H1 (cell line): ENCODE measurements at regions not wholly inside any gene's neighbourhood (a gene's known extent, or its start where the extent isn't known, plus 50 kb on each side); places are given as distances from the start of the nearest gene placed in this dataset.
"Not testable (repeated sequence)": the region's sequence is repeated elsewhere in the genome, so short reads cannot be mapped to it uniquely, and the experiment has no call there.

Experiments
- CTCF ChIA-PET: fragments of 300-600 bp; sonication (Branson Sonifier 250); formaldehyde crosslinking; loops from one replicate; lab custom pipeline; 2021; ENCODE audit not compliant: partially characterized antibody; lab: Charles Lee
- POLR2A ChIA-PET: fragments of 300-600 bp; sonication (Branson Sonifier 250); formaldehyde crosslinking; loops from one replicate; lab custom pipeline; 2021; ENCODE audit warnings: inconsistent platforms; ENCODE audit not compliant: partially characterized antibody; lab: Charles Lee
- DNase-seq, 2 experiments: peaks; one replicate each; pipeline versions ENCODE4 v3.0.0 to v3.0.0-alpha.2; 2010 to 2022; ENCODE audit warnings: low spot score in 2 of 2, low read depth in 1 of 2, mixed read lengths in 1 of 2
- FAIRE-seq: peaks from 2 replicates; lab custom pipeline; 2011; peaks lifted over from hg19 to GRCh38; lab: Jason Lieb, UNC
- H2AFZ ChIP-seq: 2 replicates; pipeline ENCODE4 v1.8.1; 2012; ENCODE audit warnings: low read length, inconsistent platforms
- H2AK5ac ChIP-seq: 2 replicates; pipeline ENCODE4 v1.6.1; 2013; ENCODE audit warnings: low read depth, low read length
- H2BK120ac ChIP-seq: replicated peaks from 2 replicates; pipeline ENCODE3; 2013; ENCODE audit warnings: low read depth, low read length, inconsistent platforms
- H2BK12ac ChIP-seq: 2 replicates; pipeline ENCODE4 v1.6.1; 2013; ENCODE audit warnings: low read depth, low read length
- H2BK15ac ChIP-seq: 2 replicates; pipeline ENCODE4 v1.6.1; 2013; ENCODE audit warnings: low read length
- H2BK20ac ChIP-seq: 2 replicates; pipeline ENCODE4 v1.6.1; 2013; ENCODE audit warnings: low read length
- H2BK5ac ChIP-seq: 2 replicates; pipeline ENCODE4 v1.6.1; 2013; ENCODE audit warnings: low read depth, low read length
- H3K14ac ChIP-seq: 2 replicates; pipeline ENCODE4 v1.6.1; 2013; ENCODE audit warnings: inconsistent platforms; ENCODE audit not compliant: insufficient read length
- H3K18ac ChIP-seq: 2 replicates; pipeline ENCODE4 v1.6.1; 2013; ENCODE audit warnings: low read length; ENCODE audit errors: extremely low read depth
- H3K23ac ChIP-seq: 2 replicates; pipeline ENCODE4 v1.6.1; 2013; ENCODE audit warnings: inconsistent platforms; ENCODE audit not compliant: insufficient read length
- H3K23me2 ChIP-seq: 2 replicates; pipeline ENCODE4 v1.6.1; 2013; ENCODE audit warnings: low read depth, low read length
- H3K27ac ChIP-seq: 2 replicates; pipeline ENCODE4 v1.6.1; 2011; ENCODE audit warnings: low read depth, low read length, inconsistent platforms
- H3K27me3 ChIP-seq, 4 experiments: replicated peaks in 1 of 4; 1 replicate in 1 of 4; 2 replicates in 3 of 4; pipeline versions ENCODE4 v1.6.1 to v1.8.1; 2011 to 2013; ENCODE audit warnings: low read length in 3 of 4, mild to moderate bottlenecking in 3 of 4, inconsistent platforms in 2 of 4, mixed read lengths in 2 of 4, moderate library complexity in 1 of 4; ENCODE audit not compliant: control insufficient read depth in 3 of 4, insufficient read depth in 3 of 4; ENCODE audit errors: extremely low read depth in 1 of 4
- H3K36me3 ChIP-seq, 4 experiments: 2 replicates each; pipeline versions ENCODE4 v1.6.1 to v1.8.1; 2011 to 2013; ENCODE audit warnings: mild to moderate bottlenecking in 4 of 4, low read length in 3 of 4, moderate library complexity in 2 of 4, control low read depth in 1 of 4, inconsistent platforms in 1 of 4; ENCODE audit not compliant: insufficient read depth in 4 of 4, control insufficient read depth in 2 of 4
- H3K4ac ChIP-seq: replicated peaks from 2 replicates; pipeline ENCODE3; 2013; ENCODE audit warnings: low read length, low read depth, mixed read lengths, inconsistent platforms; ENCODE audit not compliant: insufficient read length
- H3K4me1 ChIP-seq, 4 experiments: replicated peaks in 1 of 4; 1 replicate in 1 of 4; 2 replicates in 3 of 4; pipeline versions ENCODE4 v1.6.1 to v1.8.1; 2011 to 2013; ENCODE audit warnings: low read length in 3 of 4, inconsistent platforms in 2 of 4, mixed read lengths in 1 of 4; ENCODE audit not compliant: insufficient read depth in 4 of 4, control insufficient read depth in 3 of 4
- H3K4me2 ChIP-seq, 2 experiments: 2 replicates each; pipeline versions ENCODE4 v1.6.1 to v1.8.1; 2011 to 2013; ENCODE audit warnings: low read depth in 2 of 2, low read length in 2 of 2, control low read depth in 1 of 2, inconsistent platforms in 1 of 2, mild to moderate bottlenecking in 1 of 2; ENCODE audit not compliant: insufficient read depth in 1 of 2
- H3K4me3 ChIP-seq, 4 experiments: fragments of 200-600, 300-600 bp in 1 of 4; sonication (generic), shearing (Covaris generic), sonication (Bioruptor Twin) in 1 of 4; 2 replicates each; pipeline versions ENCODE4 v1.5.1 to v1.8.1; 2011 to 2016; ENCODE audit warnings: low read length in 4 of 4, low read depth in 3 of 4, control low read depth in 2 of 4, inconsistent platforms in 2 of 4, mild to moderate bottlenecking in 2 of 4, mixed read lengths in 1 of 4, moderate library complexity in 1 of 4; ENCODE audit not compliant: insufficient read depth in 2 of 4; ENCODE audit errors: extremely low read depth in 1 of 4
- H3K56ac ChIP-seq: replicated peaks from 2 replicates; pipeline ENCODE3; 2013; ENCODE audit warnings: low read depth, mild to moderate bottlenecking, mixed read lengths, low read length, inconsistent platforms; ENCODE audit not compliant: insufficient read length
- H3K79me1 ChIP-seq: 2 replicates; pipeline ENCODE4 v1.6.1; 2013; ENCODE audit warnings: low read depth, low read length, control low read depth
- H3K79me2 ChIP-seq, 2 experiments: 2 replicates each; pipeline versions ENCODE4 v1.6.1 to v1.8.1; 2012 to 2013; ENCODE audit warnings: low read length in 2 of 2, mild to moderate bottlenecking in 2 of 2, inconsistent platforms in 1 of 2; ENCODE audit not compliant: insufficient read depth in 2 of 2, control insufficient read depth in 1 of 2
- H3K9ac ChIP-seq, 4 experiments: replicated peaks in 1 of 4; 1 replicate in 1 of 4; 2 replicates in 3 of 4; pipeline versions ENCODE4 v1.6.1 to v1.8.1; 2011 to 2013; ENCODE audit warnings: low read depth in 3 of 4, low read length in 3 of 4, control low read depth in 2 of 4, mild to moderate bottlenecking in 2 of 4, moderate library complexity in 2 of 4, inconsistent platforms in 1 of 4; ENCODE audit errors: extremely low read depth in 1 of 4
- H3K9me3 ChIP-seq, 2 experiments: 2 replicates each; pipeline versions ENCODE4 v1.6.1 to v1.8.1; 2012 to 2013; ENCODE audit warnings: mild to moderate bottlenecking in 2 of 2, moderate library complexity in 2 of 2, control low read depth in 1 of 2, inconsistent platforms in 1 of 2, low read depth in 1 of 2, low read length in 1 of 2, mixed read lengths in 1 of 2; ENCODE audit not compliant: insufficient read depth in 2 of 2
- H4K20me1 ChIP-seq, 2 experiments: replicated peaks in 1 of 2; 2 replicates each; pipeline versions ENCODE3 to v1.8.1; 2011 to 2013; ENCODE audit warnings: inconsistent platforms in 2 of 2, low read length in 2 of 2, mild to moderate bottlenecking in 1 of 2; ENCODE audit not compliant: insufficient read depth in 2 of 2, control insufficient read depth in 1 of 2
- H4K5ac ChIP-seq: 2 replicates; pipeline ENCODE4 v1.6.1; 2013; ENCODE audit warnings: low read length, low read depth, mixed read lengths, inconsistent platforms; ENCODE audit not compliant: insufficient read length
- H4K8ac ChIP-seq: 2 replicates; pipeline ENCODE4 v1.8.0; 2013; ENCODE audit warnings: mild to moderate bottlenecking, moderate library complexity, low read length, inconsistent platforms; ENCODE audit not compliant: insufficient read depth; ENCODE audit errors: extremely low read depth
- H4K91ac ChIP-seq: replicated peaks from 2 replicates; pipeline ENCODE3; 2013; ENCODE audit warnings: low read length, mixed read lengths, inconsistent platforms; ENCODE audit not compliant: insufficient read length
- WGBS, 2 experiments: shearing (Covaris generic) in 1 of 2; methylation state at CpG; one replicate each; pipeline versions ENCODE4 v1.1.6 to v1.1.7; 2013 to 2015; ENCODE audit warnings: low lambda C conversion rate in 2 of 2, mixed read lengths in 2 of 2, inconsistent platforms in 1 of 2, low coverage in 1 of 2, missing lambda C conversion rate in 1 of 2; ENCODE audit not compliant: insufficient replicate concordance in 2 of 2, insufficient coverage in 1 of 2, insufficient read length in 1 of 2; ENCODE audit errors: extremely low coverage in 1 of 2, missing lambda C conversion rate in 1 of 2; 5-methylcytosine and 5-hydroxymethylcytosine counted together

GRCh38 chr14:65847931-65848330 lies 435.4 kb downstream of the FUT8 start:
- H3K79me2 ChIP-seq, H3K79me1 ChIP-seq, H3K4me1 ChIP-seq, H3K14ac ChIP-seq, POLR2A ChIA-PET, H2BK120ac ChIP-seq, H3K23ac ChIP-seq, H3K4ac ChIP-seq, H4K91ac ChIP-seq, H4K5ac ChIP-seq, FAIRE-seq, H4K8ac ChIP-seq, H3K56ac ChIP-seq, H2BK5ac ChIP-seq, H3K4me3 ChIP-seq, H2AFZ ChIP-seq, H4K20me1 ChIP-seq, H3K18ac ChIP-seq, H2BK12ac ChIP-seq, H3K36me3 ChIP-seq, H2BK20ac ChIP-seq, DNase-seq, H2AK5ac ChIP-seq, H3K27me3 ChIP-seq, H3K23me2 ChIP-seq, H2BK15ac ChIP-seq, H3K9me3 ChIP-seq, H3K27ac ChIP-seq, H3K9ac ChIP-seq, H3K4me2 ChIP-seq: not testable (repeated sequence)
- WGBS, 2 experiments = 92% methylated on average over 3 of the region's 3 CpGs; no CpG with 5 or more reads in 1 of the 2 experiments
- CTCF ChIA-PET = interaction anchor here (0.5 to 1.2 kb wide), 2 partner anchors 16 to 225 kb away, joined by 3 read pairs; no protein-coding TSS in a partner anchor
